LNCAP (cell line): ENCODE measurements at regions not wholly inside any gene's neighbourhood (a gene's known extent, or its start where the extent isn't known, plus 50 kb on each side); places are given as distances from the start of the nearest gene placed in this dataset.

Experiments
- CTCF ChIP-seq: fragments of 450-650 bp; IDR thresholded peaks from 2 replicates; pipeline ENCODE4 v1.5.1; 2017; ENCODE audit warnings: mild to moderate bottlenecking

DNA sequence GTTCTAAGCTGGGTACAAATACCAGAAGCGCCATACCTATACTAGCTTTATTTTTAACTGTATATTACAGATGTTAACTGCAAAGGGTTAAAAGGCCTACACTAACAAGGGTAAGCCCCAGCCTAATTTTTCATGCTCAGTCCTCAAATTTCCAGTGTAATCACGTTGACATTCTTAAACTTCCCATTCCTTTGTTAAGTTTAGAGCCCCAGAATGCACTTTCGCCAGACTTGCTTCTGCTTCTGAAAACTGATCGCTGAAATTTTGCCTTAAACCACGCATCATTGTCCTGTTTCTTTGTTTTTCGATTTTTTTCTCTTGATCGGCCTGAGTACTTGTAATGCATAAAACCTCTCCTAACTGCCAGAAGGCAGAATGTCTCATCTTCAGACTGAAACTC, 2141.9 kb upstream of the AGA start:
- TF ChIP-seq CTCF: no peak

GRCh38 chr4:179585761-179586160, 2143.5 kb upstream of the AGA start:
- no peak for TF ChIP-seq CTCF

DNA sequence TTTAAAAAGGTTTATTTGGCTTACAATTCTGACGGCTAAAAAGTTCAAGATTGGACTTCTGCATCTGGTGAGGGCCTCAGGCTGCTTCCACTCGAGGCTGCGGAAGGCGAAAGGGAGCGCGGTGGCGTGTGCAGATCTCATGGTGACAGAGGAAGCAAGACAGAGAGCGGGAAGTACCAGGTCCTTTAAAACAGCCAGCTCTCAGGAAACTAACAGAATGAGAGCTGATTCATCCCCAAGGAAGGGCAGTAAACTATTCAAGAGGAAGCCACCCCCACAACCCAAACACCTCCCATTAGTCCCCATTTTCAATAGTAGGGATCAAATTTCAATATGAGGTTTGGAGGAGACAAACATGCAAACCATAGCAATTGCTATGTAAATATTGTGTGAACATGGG, 2144.2 kb upstream of the AGA start:
- TF ChIP-seq CTCF: no peak

GRCh38 chr4:179595671-179596410, 2153.6 kb upstream of the AGA start:
- no peak for TF ChIP-seq CTCF

GRCh38 chr4:179596621-179597020, 2154.4 kb upstream of the AGA start:
- no peak for TF ChIP-seq CTCF

GRCh38 chr4:179597301-179597700, 2155.1 kb upstream of the AGA start:
- no peak for TF ChIP-seq CTCF

DNA sequence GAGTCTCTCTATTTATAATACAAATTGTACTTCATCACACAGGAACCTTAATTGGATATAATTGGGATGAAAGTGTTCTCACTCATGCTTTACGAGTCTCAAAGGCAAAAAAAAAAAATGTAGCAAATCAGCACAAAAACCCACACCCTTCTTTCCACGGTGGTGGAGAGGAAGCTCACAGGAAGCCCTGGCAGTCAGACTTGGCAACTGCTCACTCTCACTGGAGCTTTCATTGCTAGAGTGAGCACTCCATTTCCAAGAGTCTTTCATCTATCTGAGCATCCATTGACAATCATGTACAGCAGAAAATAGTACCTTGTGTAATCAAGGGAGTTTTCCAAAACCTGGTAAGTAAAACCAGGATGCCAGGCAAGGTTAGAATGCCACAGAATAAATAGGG, 2159.4 kb upstream of the AGA start:
- no peak for TF ChIP-seq CTCF

GRCh38 chr4:179605196-179605595, 2163.0 kb upstream of the AGA start:
- no peak for TF ChIP-seq CTCF
